ENCODE measurements at regions not wholly inside any gene's neighbourhood (a gene's known extent, or its start where the extent isn't known, plus 50 kb on each side); places are given as distances from the start of the nearest gene placed in this dataset.

GRCh38 chr5:23353286-23353685 lies 154.1 kb upstream of the PRDM9 start:
- Histone ChIP-seq H3K9me3 (replicated peaks in 1 of 2; ENCODE audit: control insufficient read depth in 2 of 2, insufficient read depth in 1 of 2, low read depth in 1 of 2, low read length in 2 of 2) (no peaks in the 10 kb centered on the region), H2BK15ac (ENCODE audit: low read length) (no peak overlapping the region), H3K4ac (ENCODE audit: low read length) (no peak overlapping the region), H3K14ac (ENCODE audit: low read length) (no peak overlapping the region), H3K27me3 (ENCODE audit: control insufficient read depth in 3 of 3, insufficient read depth in 3 of 3, low read depth in 1 of 3, low read length in 3 of 3) (no peaks in the 10 kb centered on the region), H3K18ac (ENCODE audit: low read length) (no peak overlapping the region), H2BK5ac (ENCODE audit: low read length) (no peak overlapping the region), H4K8ac (ENCODE audit: low read depth, low read length) (no peak overlapping the region), H4K91ac (ENCODE audit: low read depth, low read length, poor library complexity) (no peak overlapping the region), H3K9ac (ENCODE audit: low read depth, low read length, poor library complexity) (no peak overlapping the region), H3K4me3 (ENCODE audit: low read length in 2 of 2) (no peak overlapping the region), H3K4me2 (ENCODE audit: insufficient read depth, low read length, poor library complexity, severe bottlenecking) (no peak overlapping the region), H3K27ac (replicated peaks; ENCODE audit: low read length) (no peak overlapping the region), H2AK5ac (ENCODE audit: low read depth, low read length) (no peak overlapping the region), H2BK12ac (ENCODE audit: low read length) (no peak overlapping the region), H3K36me3 (replicated peaks in 1 of 2; ENCODE audit: control insufficient read depth in 2 of 2, insufficient read depth in 2 of 2, low read length in 2 of 2) (no peaks in the 10 kb centered on the region), H3K79me1 (ENCODE audit: low read depth, low read length) (no peaks in the 10 kb centered on the region), H2AFZ (ENCODE audit: low read length) (no peak overlapping the region), H2BK120ac (ENCODE audit: low read depth, low read length) (no peak overlapping the region), H3K4me1 (ENCODE audit: control insufficient read depth in 2 of 2, insufficient read depth in 1 of 2, low read depth in 1 of 2, low read length in 2 of 2) (no peaks in the 10 kb centered on the region), H3K23ac (ENCODE audit: low read depth, low read length, poor library complexity) (no peak overlapping the region)
- DNase-seq (ENCODE audit: low spot score), result no peak
- WGBS, 2 donors (ENCODE audit: extremely low coverage in 2 of 2, insufficient read length in 2 of 2, insufficient replicate concordance in 1 of 2), result 100% methylated on average over 2 of the region's 3 CpGs; no CpG with 5 or more reads in 1 of the 2 donors

GRCh38 chr5:23352446-23352845 lies 155.0 kb upstream of the PRDM9 start:
- Histone ChIP-seq H3K79me1 (ENCODE audit: low read depth, low read length) (no peaks in the 10 kb centered on the region), H3K14ac (ENCODE audit: low read length) (no peak overlapping the region), H3K18ac (ENCODE audit: low read length) (no peak overlapping the region), H3K4ac (ENCODE audit: low read length) (no peak overlapping the region), H2AFZ (ENCODE audit: low read length) (peak overlapping the region; percentile 63), H2BK12ac (ENCODE audit: low read length) (no peak overlapping the region), H3K4me3 (ENCODE audit: low read length in 2 of 2) (no peak overlapping the region), H3K9me3 (replicated peaks in 1 of 2; ENCODE audit: control insufficient read depth in 2 of 2, insufficient read depth in 1 of 2, low read depth in 1 of 2, low read length in 2 of 2) (no peaks in the 10 kb centered on the region), H3K27me3 (ENCODE audit: control insufficient read depth in 3 of 3, insufficient read depth in 3 of 3, low read depth in 1 of 3, low read length in 3 of 3) (no peaks in the 10 kb centered on the region), H3K27ac (replicated peaks; ENCODE audit: low read length) (no peak overlapping the region), H4K91ac (ENCODE audit: low read depth, low read length, poor library complexity) (no peak overlapping the region), H2BK5ac (ENCODE audit: low read length) (no peak overlapping the region), H3K23ac (ENCODE audit: low read depth, low read length, poor library complexity) (no peak overlapping the region), H2BK120ac (ENCODE audit: low read depth, low read length) (no peak overlapping the region), H3K4me1 (ENCODE audit: control insufficient read depth in 2 of 2, insufficient read depth in 1 of 2, low read depth in 1 of 2, low read length in 2 of 2) (no peaks in the 10 kb centered on the region), H4K8ac (ENCODE audit: low read depth, low read length) (no peak overlapping the region), H3K4me2 (ENCODE audit: insufficient read depth, low read length, poor library complexity, severe bottlenecking) (no peak overlapping the region), H2BK15ac (ENCODE audit: low read length) (no peak overlapping the region), H3K9ac (ENCODE audit: low read depth, low read length, poor library complexity) (no peak overlapping the region), H2AK5ac (ENCODE audit: low read depth, low read length) (no peak overlapping the region), H3K36me3 (replicated peaks in 1 of 2; ENCODE audit: control insufficient read depth in 2 of 2, insufficient read depth in 2 of 2, low read length in 2 of 2) (no peaks in the 10 kb centered on the region)
- WGBS, 2 donors (ENCODE audit: extremely low coverage in 2 of 2, insufficient read length in 2 of 2, insufficient replicate concordance in 1 of 2), result no CpG with 5 or more reads among the region's 8 CpGs
- no peak for DNase-seq (ENCODE audit: low spot score)

- no CpG with 5 or more reads among the region's 2 CpGs for WGBS, 2 donors (ENCODE audit: extremely low coverage in 2 of 2, insufficient read length in 2 of 2, insufficient replicate concordance in 1 of 2)
- Histone ChIP-seq H2BK5ac (ENCODE audit: low read length) (no peak overlapping the region), H3K18ac (ENCODE audit: low read length) (no peak overlapping the region), H3K4me2 (ENCODE audit: insufficient read depth, low read length, poor library complexity, severe bottlenecking) (no peak overlapping the region), H3K4me3 (ENCODE audit: low read length in 2 of 2) (no peak overlapping the region), H2BK120ac (ENCODE audit: low read depth, low read length) (no peak overlapping the region), H3K27ac (replicated peaks; ENCODE audit: low read length) (no peak overlapping the region), H3K14ac (ENCODE audit: low read length) (no peak overlapping the region), H3K27me3 (ENCODE audit: control insufficient read depth in 3 of 3, insufficient read depth in 3 of 3, low read depth in 1 of 3, low read length in 3 of 3) (no peaks in the 10 kb centered on the region), H2AFZ (ENCODE audit: low read length) (no peak overlapping the region), H2BK12ac (ENCODE audit: low read length) (no peak overlapping the region), H4K91ac (ENCODE audit: low read depth, low read length, poor library complexity) (no peak overlapping the region), H3K4ac (ENCODE audit: low read length) (no peak overlapping the region), H3K36me3 (replicated peaks in 1 of 2; ENCODE audit: control insufficient read depth in 2 of 2, insufficient read depth in 2 of 2, low read length in 2 of 2) (no peaks in the 10 kb centered on the region), H3K9ac (ENCODE audit: low read depth, low read length, poor library complexity) (no peak overlapping the region), H3K23ac (ENCODE audit: low read depth, low read length, poor library complexity) (no peak overlapping the region), H2BK15ac (ENCODE audit: low read length) (no peak overlapping the region), H3K4me1 (ENCODE audit: control insufficient read depth in 2 of 2, insufficient read depth in 1 of 2, low read depth in 1 of 2, low read length in 2 of 2) (no peaks in the 10 kb centered on the region), H3K79me1 (ENCODE audit: low read depth, low read length) (no peaks in the 10 kb centered on the region), H3K9me3 (replicated peaks in 1 of 2; ENCODE audit: control insufficient read depth in 2 of 2, insufficient read depth in 1 of 2, low read depth in 1 of 2, low read length in 2 of 2) (no peaks in the 10 kb centered on the region), H4K8ac (ENCODE audit: low read depth, low read length) (no peak overlapping the region), H2AK5ac (ENCODE audit: low read depth, low read length) (no peak overlapping the region)
- no peak for DNase-seq (ENCODE audit: low spot score)
Observed at GRCh38 chr5:23343121-23343520, 164.3 kb upstream of the PRDM9 start.

GRCh38 chr5:23332650-23333251 lies 174.7 kb upstream of the PRDM9 start:
- Histone ChIP-seq H2BK15ac (ENCODE audit: low read length) (no peak overlapping the region), H3K36me3 (replicated peaks in 1 of 2; ENCODE audit: control insufficient read depth in 2 of 2, insufficient read depth in 2 of 2, low read length in 2 of 2) (no peaks in the 10 kb centered on the region), H3K4me3 (ENCODE audit: low read length in 2 of 2) (no peak overlapping the region), H3K18ac (ENCODE audit: low read length) (no peak overlapping the region), H3K27ac (replicated peaks; ENCODE audit: low read length) (no peak overlapping the region), H4K8ac (ENCODE audit: low read depth, low read length) (no peak overlapping the region), H2BK12ac (ENCODE audit: low read length) (no peak overlapping the region), H3K9ac (ENCODE audit: low read depth, low read length, poor library complexity) (no peak overlapping the region), H4K91ac (ENCODE audit: low read depth, low read length, poor library complexity) (no peak overlapping the region), H2AK5ac (ENCODE audit: low read depth, low read length) (no peak overlapping the region), H2AFZ (ENCODE audit: low read length) (no peak overlapping the region), H2BK5ac (ENCODE audit: low read length) (no peak overlapping the region), H3K27me3 (ENCODE audit: control insufficient read depth in 3 of 3, insufficient read depth in 3 of 3, low read depth in 1 of 3, low read length in 3 of 3) (no peaks in the 10 kb centered on the region), H3K4ac (ENCODE audit: low read length) (no peak overlapping the region), H3K14ac (ENCODE audit: low read length) (no peak overlapping the region), H3K9me3 (replicated peaks in 1 of 2; ENCODE audit: control insufficient read depth in 2 of 2, insufficient read depth in 1 of 2, low read depth in 1 of 2, low read length in 2 of 2) (no peaks in the 10 kb centered on the region), H3K4me2 (ENCODE audit: insufficient read depth, low read length, poor library complexity, severe bottlenecking) (no peak overlapping the region), H3K4me1 (ENCODE audit: control insufficient read depth in 2 of 2, insufficient read depth in 1 of 2, low read depth in 1 of 2, low read length in 2 of 2) (no peaks in the 10 kb centered on the region), H3K79me1 (ENCODE audit: low read depth, low read length) (no peaks in the 10 kb centered on the region), H3K23ac (ENCODE audit: low read depth, low read length, poor library complexity) (no peak overlapping the region), H2BK120ac (ENCODE audit: low read depth, low read length) (no peak overlapping the region)
- no peak for DNase-seq (ENCODE audit: low spot score)
- no CpG with 5 or more reads among the region's 1 CpG for WGBS, 2 donors (ENCODE audit: extremely low coverage in 2 of 2, insufficient read length in 2 of 2, insufficient replicate concordance in 1 of 2)
